GM21515 (cell line): ENCODE measurements at regions not wholly inside any gene's neighbourhood (a gene's known extent, or its start where the extent isn't known, plus 50 kb on each side); places are given as distances from the start of the nearest gene placed in this dataset.
"Not testable (repeated sequence)": the region's sequence is repeated elsewhere in the genome, so short reads cannot be mapped to it uniquely, and the experiment has no call there.

Source experiments
- ATAC-seq: cut with Tn5 transposase; IDR thresholded peaks from one replicate; pipeline ENCODE4 v1.9.1; 2021; ENCODE audit not compliant: unreplicated experiment

DNA sequence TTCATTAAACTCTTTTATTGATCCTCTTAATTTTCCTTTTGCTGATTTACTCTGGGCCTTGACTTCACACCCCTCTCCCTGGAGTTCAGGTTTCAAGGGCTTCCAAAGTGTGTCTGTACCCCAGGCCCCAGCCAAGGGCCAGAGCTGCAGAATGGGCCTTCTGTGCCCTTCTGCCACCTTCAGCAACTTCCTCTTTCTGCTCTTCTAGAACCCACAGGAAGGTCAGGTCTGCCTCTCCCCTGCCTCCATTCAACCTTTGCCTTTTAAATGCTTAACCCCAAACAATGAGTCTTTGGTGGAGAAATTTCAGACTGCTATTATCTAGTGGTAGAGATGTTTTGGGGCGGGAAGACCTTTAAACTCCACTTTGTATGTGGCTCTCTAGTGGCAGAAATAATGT is 63.1 kb downstream of the TSN start:
- no peak for ATAC-seq

DNA sequence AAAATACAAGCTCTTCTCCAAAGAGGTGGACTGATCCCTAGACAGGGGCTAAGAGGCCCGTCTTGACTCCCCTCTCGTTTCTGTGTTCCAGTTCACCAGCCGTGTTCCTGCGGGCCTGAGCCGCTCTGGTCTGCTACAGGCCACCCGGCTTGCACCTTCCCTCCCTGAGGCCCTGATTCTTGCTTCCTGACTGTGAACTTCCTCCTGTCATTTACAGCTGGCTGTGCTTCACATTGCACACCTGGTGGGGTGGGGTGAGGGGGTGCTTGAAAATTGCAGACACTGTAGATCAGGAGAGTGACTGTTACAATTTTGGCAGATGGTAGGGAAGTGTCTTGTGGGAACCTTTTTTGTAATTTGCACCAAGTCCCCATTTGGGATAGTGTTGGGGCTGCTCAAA is 64.4 kb downstream of the TSN start:
- no peak for ATAC-seq

DNA sequence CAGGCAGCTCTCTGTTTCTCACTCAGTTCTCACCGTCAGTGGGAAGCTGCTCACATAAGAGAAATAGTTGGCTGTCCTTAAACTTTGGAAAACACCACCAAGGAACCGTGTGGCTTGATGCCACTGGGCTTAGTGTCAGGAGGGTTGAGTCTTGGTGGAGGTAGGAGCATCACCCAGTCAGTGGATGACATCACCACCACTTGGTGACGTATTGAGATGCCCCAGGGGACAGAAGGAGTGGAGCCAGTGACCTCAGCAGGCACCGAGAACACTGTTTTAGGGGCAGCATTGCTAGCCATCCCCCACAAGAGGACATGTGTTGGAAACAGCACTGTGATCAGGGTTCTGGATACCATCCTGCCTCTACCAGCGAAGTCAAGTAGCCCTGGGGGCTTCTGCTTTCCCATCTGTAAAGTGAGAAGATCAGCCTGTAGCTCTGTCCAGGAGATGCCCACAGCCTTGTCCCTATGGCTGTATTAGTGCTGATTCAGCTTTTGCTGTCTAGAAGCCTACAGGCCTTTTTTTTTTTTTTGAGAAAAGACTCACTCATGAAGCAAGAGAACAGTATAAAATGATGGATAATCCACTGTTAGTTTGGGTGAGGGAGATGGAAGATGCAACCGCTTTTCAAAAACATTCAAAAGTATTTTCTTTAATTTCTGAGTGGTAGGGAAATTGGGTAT is 66.2 kb downstream of the TSN start:
- no peak for ATAC-seq

DNA sequence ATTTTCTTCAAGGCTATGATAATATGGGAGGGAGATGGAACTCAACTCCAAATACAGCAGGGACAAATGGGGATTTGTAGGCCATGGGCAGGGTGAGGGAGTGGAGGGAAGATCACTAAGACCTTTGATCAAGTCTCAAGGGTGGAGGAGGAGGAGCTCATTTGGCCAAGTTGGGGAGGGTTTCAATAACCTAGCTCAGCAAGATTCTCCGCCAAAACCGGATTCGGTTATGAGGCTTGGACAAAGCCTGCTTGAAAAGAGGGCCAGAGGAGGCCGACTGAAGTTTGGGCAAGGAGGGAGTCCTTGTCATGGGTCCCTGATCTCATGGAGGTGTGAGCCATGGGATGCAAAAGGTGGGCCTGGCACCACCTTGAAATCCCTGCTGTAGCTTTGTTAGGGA is 68.8 kb downstream of the TSN start:
- ATAC-seq = no peak

DNA sequence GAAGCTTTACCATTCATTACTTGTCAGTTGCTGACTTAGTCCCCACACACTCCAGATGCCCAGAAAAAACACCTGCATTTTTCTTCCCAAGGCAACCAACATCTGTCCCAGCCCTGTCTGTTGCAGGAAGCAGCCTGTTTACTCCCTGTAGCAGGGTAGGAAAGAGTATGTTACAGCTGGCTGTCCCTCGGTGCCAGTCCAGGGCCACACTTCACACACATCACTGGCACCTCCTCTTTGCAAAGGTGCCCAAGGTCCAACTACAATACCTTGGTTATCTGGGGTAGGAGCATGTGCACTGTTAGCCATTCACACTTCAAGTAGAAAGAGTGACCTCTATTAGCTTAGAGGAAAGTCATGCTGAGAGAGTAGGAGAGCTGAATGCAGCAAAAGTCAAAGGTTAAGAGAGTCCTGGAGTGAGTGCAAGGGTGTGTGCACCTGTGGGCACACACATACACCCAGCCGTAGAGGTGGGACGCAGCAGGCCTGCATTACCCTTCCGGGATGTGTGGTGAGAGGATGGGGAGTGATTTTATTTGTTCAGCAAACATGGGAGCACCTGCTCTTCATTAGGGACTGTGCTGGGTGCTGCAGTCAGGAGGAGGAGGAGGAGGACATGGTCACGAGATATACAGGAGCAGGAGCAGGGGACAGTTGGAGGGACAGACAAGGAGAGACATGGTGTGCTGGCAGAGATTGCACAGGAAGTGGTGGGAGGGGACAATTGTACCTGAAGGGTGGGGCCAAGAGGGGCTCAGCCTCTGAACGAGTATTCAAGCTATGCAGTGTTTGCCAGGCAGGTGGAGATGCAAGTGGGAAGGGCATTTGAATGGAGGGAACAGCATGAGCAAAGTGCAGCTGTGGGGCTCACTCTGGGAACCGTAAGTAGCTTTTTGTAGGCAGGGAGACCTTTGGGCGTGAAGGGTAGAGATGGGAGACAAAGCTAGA is 69.8 kb downstream of the TSN start:
- no peak for ATAC-seq

DNA sequence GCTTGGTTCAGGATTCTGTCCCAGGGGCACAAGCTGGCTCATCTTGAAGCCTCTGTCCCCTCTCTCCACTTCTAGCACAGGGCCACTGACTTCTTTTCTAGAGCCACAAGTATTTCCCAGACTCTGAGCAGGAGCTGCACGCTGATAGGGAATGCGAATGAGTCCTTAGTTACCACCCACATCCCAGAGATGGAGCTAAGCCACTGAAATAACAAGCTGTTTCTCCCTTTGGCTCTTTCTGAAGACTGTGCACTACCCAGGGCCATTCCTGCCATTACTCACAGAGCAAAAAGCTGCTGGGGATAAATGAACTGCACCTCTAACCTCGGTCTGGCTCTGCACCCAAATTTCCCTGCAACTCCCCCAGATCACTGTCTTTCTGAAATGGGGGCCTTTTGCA is 70.6 kb downstream of the TSN start:
- no peak for ATAC-seq

DNA sequence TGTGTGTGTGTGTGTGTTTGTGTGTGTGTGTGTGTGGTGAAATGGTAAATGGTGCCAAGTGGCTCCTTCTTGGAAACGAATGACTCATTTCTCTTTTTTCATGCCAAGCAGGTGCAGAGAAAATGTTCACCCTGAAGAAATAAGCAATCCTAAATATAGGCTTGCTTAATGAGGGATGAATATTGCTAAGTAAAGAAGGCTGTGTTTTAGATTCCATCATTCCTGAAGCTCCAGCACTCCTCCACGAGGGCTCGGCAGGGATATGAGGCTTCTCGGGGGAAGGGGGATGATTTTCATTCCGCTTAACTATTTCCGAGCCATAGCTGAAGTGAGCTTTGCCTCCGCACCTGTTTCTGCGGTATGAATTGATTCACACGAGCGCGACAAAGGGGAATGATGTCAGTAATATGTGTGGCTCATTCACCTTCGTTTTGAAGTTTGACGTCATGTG is 72.9 kb downstream of the TSN start:
- ATAC-seq = no peak

DNA sequence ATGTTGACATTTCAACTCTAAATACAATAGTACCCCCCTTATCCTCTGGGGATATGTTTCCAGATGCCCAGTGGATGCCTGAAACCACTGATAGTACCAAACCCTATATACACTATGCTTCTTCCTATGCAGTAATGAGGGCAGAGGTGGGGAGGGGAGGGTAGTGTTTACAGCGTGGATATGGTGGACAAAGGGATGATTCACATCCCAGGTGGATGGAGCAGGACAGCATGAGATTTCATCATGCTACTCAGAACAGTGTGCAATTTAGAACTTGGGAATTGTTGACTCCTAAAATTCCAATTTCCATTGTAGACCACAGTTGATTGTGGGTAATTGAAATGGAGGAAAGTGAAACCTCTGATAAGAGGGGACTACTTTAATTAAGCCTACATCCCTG is 75.4 kb downstream of the TSN start:
- no peak for ATAC-seq

DNA sequence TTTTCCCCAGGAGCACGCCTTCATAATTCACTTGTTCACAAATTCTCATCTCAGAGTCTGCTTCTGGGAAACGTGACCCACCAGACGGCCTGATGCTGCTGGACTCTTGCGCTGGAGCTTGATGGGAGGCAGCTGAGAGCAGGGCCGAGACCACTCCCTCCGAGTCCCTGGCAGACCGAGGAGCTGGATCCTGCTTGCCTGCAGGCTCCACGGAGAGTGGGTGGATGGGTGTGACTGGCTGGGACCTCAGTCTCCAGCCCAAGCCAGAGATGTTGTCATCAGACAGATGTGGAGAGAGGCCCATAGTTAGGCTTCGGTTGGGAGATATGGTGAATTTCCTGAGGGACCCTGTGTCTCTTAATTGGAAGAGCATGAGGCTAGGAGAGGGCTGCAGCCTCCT is 76.4 kb downstream of the TSN start:
- no peak for ATAC-seq

DNA sequence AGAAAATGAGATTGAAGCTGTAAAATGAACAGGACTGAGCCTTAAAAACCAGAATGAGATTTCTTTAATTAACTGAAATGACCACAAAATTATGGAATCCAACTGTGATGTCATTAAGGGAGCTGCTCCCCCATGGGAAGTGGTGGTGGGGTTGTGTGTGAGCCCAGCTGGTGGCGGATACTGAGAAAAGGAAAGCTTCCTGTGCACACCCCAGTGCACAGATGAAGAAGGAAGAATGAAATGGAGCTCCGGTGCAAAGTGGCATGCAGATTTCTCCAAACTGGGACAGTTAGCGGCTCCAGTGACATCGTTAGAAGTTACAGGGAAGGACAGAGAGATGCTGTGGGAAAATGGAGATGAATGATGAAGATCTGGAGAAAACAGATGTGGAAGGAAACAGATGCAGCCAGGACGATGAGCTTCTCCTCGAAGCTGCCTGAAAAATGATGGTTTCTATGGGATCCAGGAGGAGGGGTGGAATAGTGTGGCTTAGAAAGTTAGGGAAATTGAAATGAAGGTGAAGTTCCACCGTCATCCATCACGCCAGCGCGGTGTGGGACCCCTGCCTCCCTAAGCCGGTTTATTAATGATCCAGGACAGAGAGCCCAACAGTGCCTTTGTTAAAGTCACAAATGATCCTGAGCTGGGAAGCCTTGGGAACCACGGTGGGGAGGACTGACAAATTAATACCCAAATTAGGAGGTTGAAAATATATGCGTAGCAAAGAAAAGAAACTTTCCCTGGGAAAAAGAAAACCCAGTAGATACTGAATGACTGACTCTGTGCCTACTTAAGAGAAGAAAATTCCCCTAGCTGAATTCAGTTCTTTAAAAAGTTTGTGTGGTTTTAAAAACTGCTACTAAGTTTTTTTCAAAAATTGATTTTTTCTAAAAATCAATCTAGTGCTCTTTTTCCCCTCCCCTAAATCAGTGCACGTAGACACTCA is 77.2 kb downstream of the TSN start:
- no peak for ATAC-seq

DNA sequence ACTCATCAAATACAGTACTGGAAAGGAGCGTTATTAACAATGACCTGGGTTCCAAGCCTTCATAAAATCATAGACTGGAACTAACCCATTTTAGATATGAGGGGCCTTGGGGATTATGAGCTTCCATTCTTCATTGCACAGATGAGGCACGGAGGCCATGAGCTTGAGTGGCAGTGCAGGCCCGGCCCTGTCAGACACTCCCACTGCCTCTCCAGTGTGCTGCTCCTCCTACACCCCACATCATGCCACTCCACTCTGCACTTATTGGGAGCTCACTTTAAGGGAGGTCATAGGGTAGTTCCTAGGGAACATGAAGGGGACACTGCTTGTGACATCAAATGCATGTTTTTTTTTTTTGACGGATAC is 77.9 kb downstream of the TSN start:
- ATAC-seq = no peak

DNA sequence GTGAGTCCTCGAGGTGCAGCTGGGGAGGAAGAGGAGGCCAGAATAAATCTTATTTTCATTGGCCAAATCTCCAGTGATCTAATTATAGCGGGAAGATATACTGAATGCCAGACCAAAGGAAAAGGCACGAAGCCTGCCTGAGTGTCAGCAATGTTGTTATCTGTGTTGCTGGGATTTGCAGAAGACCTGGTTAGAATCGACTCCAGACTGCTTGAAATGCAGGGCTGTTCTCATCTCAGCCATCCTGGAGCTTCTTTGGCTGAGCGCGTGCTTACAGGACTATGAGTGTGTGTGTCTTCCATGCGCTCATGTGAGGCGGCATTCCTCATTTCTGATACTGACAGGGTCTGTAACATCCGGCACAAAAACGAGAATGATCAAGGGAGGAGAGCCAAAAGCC is 81.2 kb downstream of the TSN start:
- no peak for ATAC-seq

DNA sequence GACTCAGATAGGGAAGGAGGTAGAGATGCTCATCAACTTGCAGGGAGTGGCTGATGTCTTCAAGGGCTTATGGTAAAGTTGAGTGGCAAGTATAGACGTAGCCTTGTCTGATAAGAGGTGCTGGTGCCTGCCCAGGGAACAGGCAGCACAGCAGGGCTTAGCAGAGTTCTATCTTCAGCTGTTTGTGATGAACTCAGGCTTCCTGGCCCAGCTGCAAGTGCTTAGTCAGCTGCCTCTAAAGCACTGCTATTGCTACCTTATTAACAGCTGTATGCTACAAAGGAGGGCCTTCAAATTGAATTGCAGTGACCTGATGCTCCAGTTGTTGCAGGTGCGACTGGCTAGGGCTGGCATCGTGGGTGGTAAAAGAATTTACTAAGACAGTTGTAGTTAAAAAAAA is 82.1 kb downstream of the TSN start:
- ATAC-seq = no peak

DNA sequence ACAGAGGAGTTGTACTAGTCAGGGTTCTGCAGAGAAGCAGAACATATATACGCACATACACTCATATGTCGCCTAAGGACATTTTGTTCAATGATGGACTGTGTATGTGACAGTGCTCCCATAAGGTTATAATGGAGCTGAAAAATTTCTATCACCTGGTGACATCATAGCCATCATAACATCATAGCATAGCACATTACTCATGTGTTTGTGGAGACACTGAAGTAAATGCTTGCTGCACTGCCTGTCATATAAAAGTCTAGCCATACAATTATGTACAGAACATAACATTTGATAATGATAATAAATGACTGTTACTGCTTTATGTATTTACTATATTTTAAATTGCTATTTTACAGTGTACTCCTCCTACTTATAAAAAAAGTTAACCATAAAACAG is 83.1 kb downstream of the TSN start:
- ATAC-seq = no peak

DNA sequence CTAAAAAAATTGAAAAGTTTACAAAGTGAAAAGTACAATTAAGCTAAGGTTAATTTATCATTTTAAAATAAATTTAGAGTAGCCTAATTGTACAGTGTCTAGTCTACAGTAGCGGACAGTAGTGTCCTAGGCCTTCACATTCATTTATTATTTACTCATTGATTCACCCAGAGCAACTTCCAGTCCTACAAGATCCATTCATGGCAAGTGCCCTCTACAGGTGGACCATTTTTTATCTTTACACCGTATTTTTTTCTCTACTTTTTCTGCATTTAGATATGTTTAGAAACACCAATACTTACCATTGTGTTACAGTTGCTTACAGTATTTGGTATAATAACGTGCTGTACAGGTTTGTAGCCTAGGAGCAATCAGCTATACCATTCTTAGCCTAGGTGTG is 84.1 kb downstream of the TSN start:
- no peak for ATAC-seq

DNA sequence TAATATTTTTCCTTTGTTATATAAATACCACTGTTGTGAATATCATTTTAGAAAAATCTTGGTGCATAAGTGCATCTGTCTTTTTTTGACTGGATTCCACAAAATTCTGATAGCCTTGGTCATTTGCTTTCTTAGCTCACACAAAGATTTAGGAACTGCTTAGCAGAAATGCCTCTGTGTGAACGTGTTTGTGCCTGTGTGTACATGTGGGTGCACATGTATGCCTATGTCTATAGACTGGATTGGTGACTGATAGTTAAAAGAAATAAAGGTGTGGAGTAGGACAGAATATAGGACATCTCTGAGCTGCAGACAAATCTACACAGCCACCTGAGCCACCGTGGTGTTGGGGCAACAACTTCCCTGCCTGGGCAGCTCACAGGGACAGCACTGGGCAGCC is 93.8 kb downstream of the TSN start:
- no peak for ATAC-seq

DNA sequence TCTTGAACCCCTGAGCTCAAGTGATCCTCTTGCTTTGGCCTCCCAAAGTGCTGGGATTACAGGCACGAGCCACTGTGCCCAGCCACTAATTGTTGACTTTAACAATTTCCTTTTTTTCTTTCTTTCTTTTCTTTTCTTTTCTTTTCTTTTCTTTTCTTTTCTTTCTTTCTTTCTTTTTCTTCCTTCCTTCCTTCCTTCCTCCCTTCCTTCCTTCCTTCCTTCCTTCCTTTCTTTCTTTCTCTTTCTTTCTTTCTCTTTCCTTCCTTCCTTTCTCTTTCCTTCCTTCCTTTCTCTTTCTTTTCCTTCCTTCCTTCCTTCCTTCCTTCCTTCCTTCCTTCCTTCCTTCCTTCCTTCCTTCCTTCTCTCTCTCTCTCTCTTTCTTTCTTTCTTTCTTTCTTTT is 97.7 kb downstream of the TSN start:
- ATAC-seq = not testable (repeated sequence)

DNA sequence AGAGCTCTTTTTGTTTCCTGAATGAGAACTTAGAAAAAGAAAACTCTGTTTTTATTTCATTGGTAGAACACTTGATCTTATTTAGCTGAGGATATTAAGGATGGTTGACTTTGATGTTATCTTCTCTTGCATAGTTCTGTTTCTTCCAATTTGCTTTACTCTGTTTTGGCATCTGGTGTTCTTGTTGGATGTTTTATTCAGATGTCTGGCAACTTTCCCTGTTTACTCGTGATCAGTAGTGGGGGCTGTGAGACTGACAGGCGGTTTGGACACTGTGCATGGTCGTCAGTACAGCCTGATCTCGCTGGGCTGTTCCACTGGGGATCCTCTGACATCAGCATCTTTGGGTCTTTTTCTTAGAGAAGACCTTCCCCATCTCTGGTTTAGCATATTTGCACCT is 100.1 kb downstream of the TSN start:
- no peak for ATAC-seq

DNA sequence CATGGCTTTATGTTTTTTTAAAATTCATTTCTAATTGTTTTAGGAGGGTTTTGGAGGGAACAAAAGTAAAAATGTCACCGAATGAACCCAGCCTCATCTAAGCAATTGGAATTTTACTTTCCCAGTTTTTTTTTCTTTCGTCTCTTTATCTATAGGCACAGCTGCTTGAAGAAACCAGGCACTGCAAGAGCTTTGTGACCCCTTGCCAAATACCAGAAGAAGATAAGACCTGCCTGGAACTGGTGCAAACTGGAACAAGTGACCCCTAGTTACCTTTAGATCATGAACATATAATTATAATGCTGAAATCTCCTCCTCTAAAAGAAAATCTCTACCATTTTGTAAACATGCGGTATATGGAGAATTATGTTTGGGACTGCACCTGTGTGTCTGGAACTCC is 100.9 kb downstream of the TSN start:
- no peak for ATAC-seq

DNA sequence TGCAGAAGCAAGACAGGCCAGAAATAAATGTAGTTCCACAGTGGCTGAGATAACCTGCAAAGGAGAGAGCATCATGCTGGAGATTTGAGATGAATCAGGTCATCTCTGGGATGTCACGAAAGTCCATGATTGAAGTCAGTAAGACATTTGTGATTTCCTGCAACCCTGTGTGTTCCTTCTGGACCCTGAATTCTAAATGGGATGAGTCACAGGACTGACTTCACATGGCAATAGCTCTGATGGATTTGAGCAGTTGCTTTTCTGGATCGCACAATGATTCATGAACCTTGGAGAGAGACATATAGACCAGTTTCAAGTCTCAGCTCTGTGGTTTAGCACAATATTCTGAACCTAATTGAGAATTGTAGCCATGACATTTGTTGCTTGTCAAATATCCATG is 102.9 kb downstream of the TSN start:
- no peak for ATAC-seq

DNA sequence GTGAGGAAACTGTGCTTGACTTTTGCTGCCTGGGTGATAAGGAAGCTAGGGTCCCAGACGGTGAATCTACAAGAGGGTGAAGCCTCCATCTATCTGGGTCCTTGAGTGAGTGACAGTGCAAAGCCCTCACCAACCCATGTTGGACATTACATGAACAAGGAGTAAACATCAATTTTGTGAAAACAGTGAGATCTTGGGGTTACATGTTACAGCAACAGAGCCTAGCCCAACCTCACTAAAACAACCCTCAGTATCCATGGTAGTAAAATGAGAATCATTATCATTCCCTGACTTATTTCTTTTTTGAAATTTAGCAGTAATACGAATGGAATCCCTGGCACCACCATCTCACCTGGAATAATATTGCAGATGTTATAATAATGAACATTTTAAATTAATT is 103.4 kb downstream of the TSN start:
- ATAC-seq = no peak
